BJ (cell line): ENCODE measurements at regions not wholly inside any gene's neighbourhood (a gene's known extent, or its start where the extent isn't known, plus 50 kb on each side); places are given as distances from the start of the nearest gene placed in this dataset.

ENCODE experiments used
- CTCF ChIA-PET: fragments of 350-600 bp; formaldehyde crosslinking; extraction: SDS; loops from one replicate; lab custom pipeline; 2021; ENCODE audit warnings: antibody characterized with exemption, inconsistent platforms; lab: Yijun Ruan, JAX
- POLR2A ChIA-PET: fragments of 300-600 bp; sonication (Branson Sonifier 250); formaldehyde crosslinking; extraction: SDS; loops from one replicate; lab custom pipeline; 2021; ENCODE audit warnings: antibody characterized with exemption; lab: Charles Lee
- DNase-seq: peaks from one replicate; pipeline ENCODE4 v3.0.0-alpha.2; 2011; ENCODE audit warnings: low read depth
- H3K27me3 ChIP-seq: 2 replicates; pipeline ENCODE4 v1.6.0; 2011; ENCODE audit warnings: low read length; ENCODE audit not compliant: control insufficient read depth, insufficient read depth
- H3K36me3 ChIP-seq: 2 replicates; pipeline ENCODE4 v1.5.1; 2011; ENCODE audit warnings: low read length; ENCODE audit not compliant: control insufficient read depth, insufficient read depth
- H3K4me3 ChIP-seq: 2 replicates; pipeline ENCODE4 v1.5.1; 2011; ENCODE audit warnings: low read depth, mild to moderate bottlenecking, control low read depth, low read length
- TF ChIP-seq, protein P1 (sequence below): IDR thresholded peaks from 2 replicates; pipeline ENCODE4 v1.5.1; 2011; ENCODE audit warnings: low read depth, mild to moderate bottlenecking, control low read depth, inconsistent platforms, low read length, moderate library complexity; ENCODE audit not compliant: insufficient read depth

DNA sequence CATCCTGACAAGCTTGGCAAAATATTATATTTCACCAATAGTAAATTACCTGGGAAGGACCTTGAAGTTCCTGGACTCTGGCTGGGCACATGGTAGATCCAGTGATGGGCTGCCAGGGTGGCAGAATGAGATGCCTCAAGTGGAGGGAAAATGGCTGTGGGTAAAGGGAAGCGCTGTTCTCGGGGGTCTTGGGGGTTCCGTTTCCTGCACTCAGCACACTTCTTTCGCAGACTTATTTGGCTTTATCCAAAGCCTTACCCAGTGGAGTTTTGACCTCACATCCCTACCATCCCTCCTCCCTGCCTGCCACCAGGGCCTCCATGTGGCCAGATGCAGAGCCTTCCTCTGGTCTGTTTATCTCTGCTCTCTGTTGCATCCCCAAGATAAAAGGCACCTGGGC, 654.9 kb upstream of the HS6ST1 start:
- Histone ChIP-seq H3K36me3 (no peaks in the 10 kb centered on the region; the same call in 1 of the 2 replicates), H3K4me3 (no peak overlapping the region), H3K27me3 (no peaks in the 10 kb centered on the region)
- DNase-seq: no peak
- CTCF ChIA-PET: no interaction called here
- POLR2A ChIA-PET: no interaction called here
- TF ChIP-seq, protein P1, sequence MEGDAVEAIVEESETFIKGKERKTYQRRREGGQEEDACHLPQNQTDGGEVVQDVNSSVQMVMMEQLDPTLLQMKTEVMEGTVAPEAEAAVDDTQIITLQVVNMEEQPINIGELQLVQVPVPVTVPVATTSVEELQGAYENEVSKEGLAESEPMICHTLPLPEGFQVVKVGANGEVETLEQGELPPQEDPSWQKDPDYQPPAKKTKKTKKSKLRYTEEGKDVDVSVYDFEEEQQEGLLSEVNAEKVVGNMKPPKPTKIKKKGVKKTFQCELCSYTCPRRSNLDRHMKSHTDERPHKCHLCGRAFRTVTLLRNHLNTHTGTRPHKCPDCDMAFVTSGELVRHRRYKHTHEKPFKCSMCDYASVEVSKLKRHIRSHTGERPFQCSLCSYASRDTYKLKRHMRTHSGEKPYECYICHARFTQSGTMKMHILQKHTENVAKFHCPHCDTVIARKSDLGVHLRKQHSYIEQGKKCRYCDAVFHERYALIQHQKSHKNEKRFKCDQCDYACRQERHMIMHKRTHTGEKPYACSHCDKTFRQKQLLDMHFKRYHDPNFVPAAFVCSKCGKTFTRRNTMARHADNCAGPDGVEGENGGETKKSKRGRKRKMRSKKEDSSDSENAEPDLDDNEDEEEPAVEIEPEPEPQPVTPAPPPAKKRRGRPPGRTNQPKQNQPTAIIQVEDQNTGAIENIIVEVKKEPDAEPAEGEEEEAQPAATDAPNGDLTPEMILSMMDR: no peak

DNA sequence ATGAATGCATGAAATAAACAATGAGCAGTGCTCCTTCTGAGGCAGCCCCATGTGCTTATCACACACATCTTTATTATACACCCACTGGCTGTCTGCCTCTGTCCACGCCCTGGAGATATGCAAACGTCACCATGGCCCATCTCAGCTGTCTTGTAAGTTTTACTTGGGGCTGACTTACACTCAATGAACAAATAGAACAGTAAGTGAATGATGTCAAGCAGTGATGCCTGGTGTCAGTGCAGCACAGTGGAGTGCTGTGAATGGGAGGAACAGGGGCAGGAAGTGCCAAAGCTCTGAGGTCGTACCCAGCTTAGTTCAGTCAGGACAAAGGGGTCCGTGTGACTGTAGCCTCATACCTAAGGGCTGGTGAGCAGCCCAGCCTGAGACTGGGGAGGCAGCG, 659.5 kb upstream of the HS6ST1 start:
- H3K4me3 ChIP-seq: no peak overlapping the region
- no peaks in the 10 kb centered on the region for H3K27me3 ChIP-seq
- TF ChIP-seq, protein P1: no peak
- H3K36me3 ChIP-seq: no peaks in the 10 kb centered on the region; the same call in 1 of the 2 replicates
- CTCF ChIA-PET: no interaction called here
- no peak for DNase-seq
- POLR2A ChIA-PET: no interaction called here

DNA sequence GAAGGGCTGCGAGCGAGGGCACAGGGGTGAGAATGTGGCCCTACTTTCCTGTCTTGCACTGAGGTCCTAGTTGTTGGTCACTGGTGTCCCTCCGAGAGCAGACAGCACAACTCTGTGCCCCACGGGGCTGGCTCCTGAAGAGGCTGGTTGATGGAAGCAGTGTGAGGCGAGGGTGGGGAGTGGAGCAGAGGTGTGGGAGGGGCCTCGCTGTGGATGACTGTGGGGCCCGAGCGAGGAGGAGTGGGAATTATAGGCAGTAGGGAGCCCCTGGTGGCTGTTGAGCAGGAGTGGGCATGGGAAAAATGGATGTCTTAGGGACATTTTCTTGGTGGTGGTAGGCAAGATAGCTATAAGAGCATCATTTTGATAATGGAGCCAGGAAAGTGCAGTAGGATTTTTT, 660.5 kb upstream of the HS6ST1 start:
- CTCF ChIA-PET: no interaction called here
- Histone ChIP-seq H3K27me3 (no peaks in the 10 kb centered on the region), H3K4me3 (no peak overlapping the region), H3K36me3 (no peaks in the 10 kb centered on the region; the same call in 1 of the 2 replicates)
- TF ChIP-seq, protein P1: no peak
- POLR2A ChIA-PET: no interaction called here
- DNase-seq: no peak

DNA sequence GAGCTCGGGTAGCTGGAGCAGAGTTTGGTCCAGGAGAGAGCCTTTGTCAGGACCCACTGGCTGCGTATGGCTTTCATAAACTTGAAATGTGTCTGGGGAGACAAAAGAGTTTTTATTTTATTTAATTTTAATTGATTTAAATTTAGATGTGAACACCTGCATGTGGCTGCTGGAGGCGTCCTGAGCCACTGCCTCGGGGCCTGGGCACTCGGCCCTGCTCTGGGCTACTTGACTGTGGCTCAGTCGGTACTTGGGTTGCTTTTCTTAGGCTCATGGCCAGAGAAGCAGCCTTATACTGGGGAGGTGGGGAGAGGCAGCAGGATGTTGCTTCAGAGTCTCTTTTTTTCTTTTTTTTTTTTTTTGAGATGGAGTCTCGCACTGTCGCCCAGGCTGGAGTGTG, 661.8 kb upstream of the HS6ST1 start:
- no peak for DNase-seq
- no peak overlapping the region for H3K4me3 ChIP-seq
- H3K27me3 ChIP-seq: no peaks in the 10 kb centered on the region
- CTCF ChIA-PET: no interaction called here
- TF ChIP-seq, protein P1: no peak
- H3K36me3 ChIP-seq: no peaks in the 10 kb centered on the region; the same call in 1 of the 2 replicates
- POLR2A ChIA-PET: no interaction called here

DNA sequence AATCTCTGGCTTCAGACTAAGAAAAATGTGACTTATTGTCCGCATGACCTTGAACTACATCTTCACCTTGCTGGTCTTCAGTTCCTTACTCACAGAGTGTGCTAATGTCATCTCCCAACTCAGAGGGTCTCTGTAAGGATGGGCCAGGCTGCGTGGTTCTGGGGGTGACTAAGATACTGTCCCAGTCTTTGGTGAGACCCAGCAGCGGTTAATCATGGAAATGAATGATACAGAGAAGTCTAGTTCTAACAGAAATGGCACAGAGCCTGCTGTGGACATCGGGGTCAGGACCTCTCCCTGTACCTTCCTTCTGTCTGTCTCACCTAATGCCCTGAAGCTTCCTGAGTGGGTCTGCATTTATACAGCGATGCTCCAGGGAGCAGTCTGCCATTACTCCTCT, 662.7 kb upstream of the HS6ST1 start:
- no peak for DNase-seq
- no peak overlapping the region for H3K4me3 ChIP-seq
- ChIA-PET POLR2A (no interaction called here), CTCF (no interaction called here)
- H3K27me3 ChIP-seq: no peaks in the 10 kb centered on the region
- no peaks in the 10 kb centered on the region for H3K36me3 ChIP-seq
- TF ChIP-seq, protein P1: no peak
